ENCODE measurements at regions not wholly inside any gene's neighbourhood (a gene's known extent, or its start where the extent isn't known, plus 50 kb on each side); places are given as distances from the start of the nearest gene placed in this dataset.

- H3K4me3 ChIP-seq (ENCODE audit: low read depth, low read length): no peak overlapping the region
- TF ChIP-seq CTCF (IDR thresholded peaks at IDR 0.05; ENCODE audit: insufficient read depth, low read length, severe bottlenecking): no peak
- no peaks in the 10 kb centered on the region for H3K36me3 ChIP-seq (ENCODE audit: control insufficient read depth, insufficient read depth, low read length)
- DNase-seq (ENCODE audit: low read depth) (peak; percentile 88), FAIRE-seq (no peak)
- H3K27me3 ChIP-seq (ENCODE audit: control insufficient read depth, insufficient read depth, low read length): no peaks in the 10 kb centered on the region
These were observed 1178.5 kb upstream of the ACVR2A start for GRCh38 chr2:146666340-146666739.

GRCh38 chr2:146665800-146666199 lies 1179.0 kb upstream of the ACVR2A start:
- Histone ChIP-seq H3K36me3 (ENCODE audit: control insufficient read depth, insufficient read depth, low read length) (no peaks in the 10 kb centered on the region), H3K4me3 (ENCODE audit: low read depth, low read length) (no peak overlapping the region), H3K27me3 (ENCODE audit: control insufficient read depth, insufficient read depth, low read length) (no peaks in the 10 kb centered on the region)
- no peak for FAIRE-seq
- peak; percentile 62 for DNase-seq (ENCODE audit: low read depth)
- TF ChIP-seq CTCF (IDR thresholded peaks at IDR 0.05; ENCODE audit: insufficient read depth, low read length, severe bottlenecking): no peak

GRCh38 chr2:146661473-146662096 lies 1183.2 kb upstream of the ACVR2A start:
- no peak for FAIRE-seq
- TF ChIP-seq CTCF (IDR thresholded peaks at IDR 0.05; ENCODE audit: insufficient read depth, low read length, severe bottlenecking): peak; percentile 48
- no peak overlapping the region for H3K4me3 ChIP-seq (ENCODE audit: low read depth, low read length)
- H3K36me3 ChIP-seq (ENCODE audit: control insufficient read depth, insufficient read depth, low read length): no peaks in the 10 kb centered on the region
- no peaks in the 10 kb centered on the region for H3K27me3 ChIP-seq (ENCODE audit: control insufficient read depth, insufficient read depth, low read length)
- DNase-seq (ENCODE audit: low read depth): peak; percentile 36

- DNase-seq (ENCODE audit: low read depth) (no peak), FAIRE-seq (no peak)
- H3K36me3 ChIP-seq (ENCODE audit: control insufficient read depth, insufficient read depth, low read length): no peaks in the 10 kb centered on the region
- no peak overlapping the region for H3K4me3 ChIP-seq (ENCODE audit: low read depth, low read length)
- no peak for TF ChIP-seq CTCF (IDR thresholded peaks at IDR 0.05; ENCODE audit: insufficient read depth, low read length, severe bottlenecking)
- H3K27me3 ChIP-seq (ENCODE audit: control insufficient read depth, insufficient read depth, low read length): no peaks in the 10 kb centered on the region
These were observed 1184.9 kb upstream of the ACVR2A start for GRCh38 chr2:146659976-146660375.

GRCh38 chr2:146652311-146652710 lies 1192.5 kb upstream of the ACVR2A start:
- no peaks in the 10 kb centered on the region for H3K36me3 ChIP-seq (ENCODE audit: control insufficient read depth, insufficient read depth, low read length)
- FAIRE-seq (no peak), DNase-seq (ENCODE audit: low read depth) (peak; percentile 13)
- no peak overlapping the region for H3K4me3 ChIP-seq (ENCODE audit: low read depth, low read length)
- H3K27me3 ChIP-seq (ENCODE audit: control insufficient read depth, insufficient read depth, low read length): no peaks in the 10 kb centered on the region
- no peak for TF ChIP-seq CTCF (IDR thresholded peaks at IDR 0.05; ENCODE audit: insufficient read depth, low read length, severe bottlenecking)

- FAIRE-seq: no peak
- no peaks in the 10 kb centered on the region for H3K36me3 ChIP-seq (ENCODE audit: control insufficient read depth, insufficient read depth, low read length)
- peak; percentile 12 for DNase-seq (ENCODE audit: low read depth)
- no peak overlapping the region for H3K4me3 ChIP-seq (ENCODE audit: low read depth, low read length)
- no peaks in the 10 kb centered on the region for H3K27me3 ChIP-seq (ENCODE audit: control insufficient read depth, insufficient read depth, low read length)
- no peak for TF ChIP-seq CTCF (IDR thresholded peaks at IDR 0.05; ENCODE audit: insufficient read depth, low read length, severe bottlenecking)
These were observed 1193.5 kb upstream of the ACVR2A start for GRCh38 chr2:146651361-146651760.

Data from bronchial epithelial cell (primary cell).